GM21825 (cell line): ENCODE measurements at regions not wholly inside any gene's neighbourhood (a gene's known extent, or its start where the extent isn't known, plus 50 kb on each side); places are given as distances from the start of the nearest gene placed in this dataset.
"Not testable (repeated sequence)": the region's sequence is repeated elsewhere in the genome, so short reads cannot be mapped to it uniquely, and the experiment has no call there.

Source experiments
- ATAC-seq: cut with Tn5 transposase; IDR thresholded peaks from one replicate; pipeline ENCODE4 v1.9.1; 2021; ENCODE audit warnings: mild to moderate bottlenecking, moderate library complexity; ENCODE audit not compliant: unreplicated experiment

DNA sequence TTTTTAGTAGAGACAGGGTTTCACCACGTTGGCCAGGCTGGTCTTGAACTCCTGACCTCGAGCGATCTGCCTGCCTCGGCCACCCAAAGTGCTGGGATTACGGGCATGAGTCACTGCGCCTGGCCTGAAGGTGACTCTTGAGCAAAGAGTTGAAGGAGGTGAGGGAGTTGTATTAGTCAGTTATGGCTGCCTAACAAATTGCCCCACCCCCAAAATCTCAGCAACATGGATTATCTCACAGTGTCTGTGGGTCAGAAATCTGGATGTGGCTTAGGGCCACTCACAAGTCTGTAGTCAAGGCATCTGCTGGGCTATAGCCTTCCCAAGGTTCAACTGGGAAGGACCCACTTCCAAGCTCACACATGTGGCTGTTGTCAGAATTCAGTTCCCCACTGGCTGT, 52.8 kb upstream of the ADGRE5 start:
- ATAC-seq, result no peak

DNA sequence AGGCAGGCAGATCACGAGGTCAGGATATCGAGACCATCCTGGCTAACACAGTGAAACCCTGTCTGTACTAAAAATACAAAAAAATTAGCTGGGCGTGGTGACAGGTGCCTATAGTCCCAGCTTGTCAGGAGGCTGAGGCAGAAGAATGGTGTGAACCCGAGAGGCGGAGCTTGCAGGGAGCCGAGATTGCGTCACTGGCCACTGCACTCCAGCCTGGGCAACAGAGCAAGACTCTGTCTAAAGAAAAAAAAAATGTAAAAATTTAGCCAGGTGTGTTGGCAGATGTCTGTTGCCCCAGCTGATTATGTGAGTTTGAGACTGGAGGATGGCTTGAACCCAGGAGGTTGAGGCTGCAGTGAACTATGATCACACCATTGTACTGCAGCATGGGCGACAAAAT, 54.2 kb upstream of the ADGRE5 start:
- not testable (repeated sequence) for ATAC-seq

DNA sequence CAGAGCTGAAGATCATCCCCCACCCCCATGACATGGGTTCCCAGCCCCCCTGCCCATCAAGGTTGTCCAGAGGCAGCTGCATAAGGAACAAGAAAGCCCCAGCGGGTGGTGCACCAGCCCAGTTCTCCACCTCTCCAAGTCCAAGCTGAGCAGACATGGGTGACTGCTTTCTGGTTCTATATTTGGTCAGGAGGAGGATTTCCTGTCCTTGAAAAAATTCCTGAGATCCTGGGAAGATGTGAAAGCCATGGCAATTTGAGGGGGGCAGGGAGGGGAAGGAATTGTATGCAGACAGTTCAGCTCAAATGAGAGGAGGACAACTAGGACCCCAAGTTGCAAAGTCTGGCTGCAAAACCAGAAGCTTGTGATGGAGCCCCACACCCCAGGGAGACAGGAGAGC, 55.4 kb upstream of the ADGRE5 start:
- ATAC-seq, result no peak

DNA sequence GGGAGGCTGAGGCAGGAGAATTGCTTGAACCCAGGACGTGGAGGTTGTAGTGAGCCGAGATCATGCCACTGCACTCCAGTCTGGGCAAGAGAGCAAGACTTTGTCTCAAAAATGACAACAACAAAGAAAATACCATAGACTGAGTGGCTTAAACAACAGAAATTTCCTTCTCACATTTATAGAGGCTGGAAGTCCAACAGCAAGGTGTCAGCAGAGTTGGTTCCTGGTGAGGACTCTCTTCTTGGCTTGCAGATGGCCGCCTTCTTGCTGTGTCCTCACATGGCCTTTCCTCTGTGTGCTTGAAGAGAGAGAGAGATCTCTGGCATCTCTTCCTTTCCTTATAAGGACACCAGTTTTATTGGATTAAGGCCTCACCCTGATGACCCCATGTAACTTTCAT, 56.1 kb upstream of the ADGRE5 start:
- ATAC-seq, result no peak

DNA sequence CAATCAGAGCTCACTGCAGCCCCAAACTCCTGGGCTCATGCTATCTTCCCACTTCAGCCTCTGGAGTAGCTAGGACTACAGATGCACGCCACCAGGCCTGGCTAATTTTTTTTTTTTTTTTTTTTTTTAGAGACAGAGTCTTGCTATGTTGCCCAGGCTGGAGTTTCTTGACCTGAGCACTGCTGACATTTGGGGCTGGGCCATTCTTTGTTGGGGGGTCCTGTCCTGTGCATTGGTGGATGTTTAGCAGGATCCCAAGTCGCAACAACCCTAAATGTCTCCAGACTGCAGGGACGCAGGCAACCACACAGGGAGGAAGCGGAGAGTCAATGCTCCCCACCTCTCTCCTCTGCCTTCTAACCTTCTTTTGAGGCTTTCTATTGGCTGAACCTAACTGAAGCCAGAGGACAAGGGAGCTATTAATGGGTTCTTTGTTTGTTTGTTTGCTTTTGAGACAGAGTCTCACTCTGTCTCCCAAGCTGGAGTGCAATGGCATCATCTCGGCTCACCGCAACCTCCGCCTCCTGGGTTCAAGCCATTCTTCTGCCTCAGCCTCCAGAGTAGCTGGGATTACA, 58.3 kb upstream of the ADGRE5 start:
- ATAC-seq, result no peak

DNA sequence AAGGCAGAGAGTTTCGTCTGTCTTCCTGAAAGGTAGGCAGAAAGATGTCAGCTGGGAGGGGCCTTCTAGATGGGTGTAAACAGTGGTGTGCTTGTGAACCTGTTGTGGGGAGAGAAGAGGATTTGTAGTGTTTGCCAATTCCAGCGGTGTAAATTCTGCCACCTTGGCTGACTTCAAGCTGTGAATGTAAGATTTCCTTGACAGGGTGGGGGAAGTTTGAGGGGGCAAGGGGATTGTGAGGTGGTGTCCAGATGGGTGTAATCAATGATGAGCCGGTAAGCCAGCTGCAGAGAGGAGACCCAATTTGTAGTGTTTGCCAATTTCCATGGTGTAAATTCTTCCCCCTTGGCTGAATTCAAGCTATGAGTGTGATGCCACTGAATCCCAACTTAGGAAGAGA, 61.0 kb upstream of the ADGRE5 start:
- no peak for ATAC-seq

DNA sequence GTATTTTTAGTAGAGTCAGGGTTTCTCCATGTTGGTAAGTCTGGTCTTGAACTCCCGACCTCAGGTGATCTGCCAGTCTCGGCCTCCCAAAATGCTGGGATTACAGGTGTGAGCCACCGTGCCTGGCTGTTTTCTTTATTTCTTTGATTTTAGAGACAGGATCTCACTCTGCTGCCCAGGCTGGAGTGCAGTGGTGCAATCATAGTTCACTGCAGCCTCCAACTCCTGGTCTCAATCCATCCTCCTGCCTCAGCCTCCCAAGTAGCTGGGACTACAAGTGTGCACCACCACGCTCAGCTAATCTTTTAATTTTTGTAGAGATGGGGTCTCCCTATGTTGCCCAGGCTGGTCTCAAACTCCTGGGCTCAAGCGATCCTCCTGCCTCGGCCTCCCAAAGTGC, 61.5 kb upstream of the ADGRE5 start:
- ATAC-seq, result not testable (repeated sequence)

- ATAC-seq, result no peak
Observed at GRCh38 chr19:14318873-14319272, 62.4 kb upstream of the ADGRE5 start.

GRCh38 chr19:14317157-14317556, 64.1 kb upstream of the ADGRE5 start:
- ATAC-seq, result no peak

DNA sequence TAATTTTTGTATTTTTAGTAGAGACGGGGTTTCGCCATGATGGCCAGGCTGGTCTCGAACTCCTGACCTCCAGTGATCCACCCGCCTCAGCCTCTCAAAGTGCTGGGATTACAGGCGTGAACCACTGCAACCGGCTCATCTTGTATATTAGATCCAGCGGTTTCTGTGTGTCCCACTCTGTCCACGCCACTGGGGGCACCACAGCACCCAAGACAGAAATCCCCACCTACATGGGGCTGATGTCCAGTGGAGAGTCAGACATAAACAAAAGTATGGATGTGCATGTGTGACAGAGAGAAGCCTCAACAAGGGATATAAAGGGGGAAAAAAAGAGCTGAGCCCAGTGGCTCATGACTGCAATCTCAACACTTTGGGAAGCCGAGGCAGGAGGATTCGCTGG, 65.8 kb upstream of the ADGRE5 start:
- ATAC-seq, result no peak

DNA sequence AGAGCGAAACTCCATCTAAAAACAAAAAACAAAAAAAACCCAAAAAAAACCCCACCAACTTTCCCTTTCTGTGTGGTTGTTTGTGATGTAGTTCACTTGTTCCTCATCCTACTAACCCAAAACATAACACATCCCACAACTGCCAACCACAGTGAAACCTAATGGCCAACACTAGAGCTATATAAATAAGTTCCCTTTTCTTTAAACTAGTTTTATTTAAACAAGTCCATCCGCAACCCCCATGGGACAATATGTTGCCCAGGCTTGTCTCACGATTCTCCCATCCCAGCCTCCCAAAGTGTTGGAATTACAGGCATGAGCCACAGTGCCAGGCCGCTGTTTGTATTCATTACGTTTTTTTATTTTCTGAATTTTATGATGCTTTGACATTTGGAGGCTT, 71.2 kb upstream of the ADGRE5 start:
- no peak for ATAC-seq

- no peak for ATAC-seq
Observed at GRCh38 chr19:14305706-14306105, 75.5 kb upstream of the ADGRE5 start.

DNA sequence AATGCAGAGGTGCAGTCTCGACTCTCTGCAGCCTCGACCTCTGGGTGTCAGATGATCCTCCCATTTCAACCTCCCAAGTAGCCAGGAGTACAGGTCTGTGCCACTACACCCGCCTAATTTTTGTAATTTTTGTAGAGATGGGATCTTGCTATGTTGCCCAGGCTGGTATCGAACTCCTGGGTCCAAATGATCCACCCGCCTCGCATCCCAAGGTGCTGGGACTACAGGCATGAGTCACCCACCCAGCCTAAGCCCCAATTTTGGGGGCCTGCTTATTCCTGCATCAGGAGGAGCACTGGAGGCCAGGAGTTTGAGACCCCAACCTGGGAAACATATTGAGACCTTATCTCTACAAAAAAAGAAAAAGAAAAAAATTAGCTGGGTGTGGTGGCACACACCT, 80.1 kb upstream of the ADGRE5 start:
- no peak for ATAC-seq

DNA sequence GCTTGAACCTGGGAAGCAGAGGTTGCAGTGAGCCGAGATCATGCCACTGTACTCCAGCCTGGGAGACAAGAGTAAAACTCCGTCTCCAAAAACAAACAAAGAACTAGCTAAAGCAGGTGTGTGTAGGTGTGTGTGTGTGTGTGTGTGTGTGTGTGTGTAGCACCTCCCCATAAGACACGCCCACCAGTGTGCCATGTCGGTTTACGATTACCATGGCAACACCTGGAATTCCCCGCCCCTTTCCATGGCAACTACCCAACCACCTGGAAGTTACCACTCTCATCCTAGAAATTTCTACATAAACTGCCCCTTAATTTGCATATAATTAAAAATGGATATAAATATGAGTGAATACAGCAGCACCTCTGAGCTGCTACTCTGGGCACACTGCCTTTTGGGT, 80.9 kb upstream of the ADGRE5 start:
- no peak for ATAC-seq

- ATAC-seq, result not testable (repeated sequence)
Observed at GRCh38 chr19:14299224-14299827, 81.9 kb upstream of the ADGRE5 start.

- not testable (repeated sequence) for ATAC-seq
Observed at GRCh38 chr19:14297883-14298576, 83.2 kb upstream of the ADGRE5 start.

- not testable (repeated sequence) for ATAC-seq
Observed at GRCh38 chr19:14294974-14295373, 86.3 kb upstream of the ADGRE5 start.

- ATAC-seq, result not testable (repeated sequence)
Observed at GRCh38 chr19:14293816-14294170, 87.5 kb upstream of the ADGRE5 start.

GRCh38 chr19:14293101-14293815, 87.3 kb upstream of the ADGRL1 start:
- ATAC-seq, result not testable (repeated sequence)

DNA sequence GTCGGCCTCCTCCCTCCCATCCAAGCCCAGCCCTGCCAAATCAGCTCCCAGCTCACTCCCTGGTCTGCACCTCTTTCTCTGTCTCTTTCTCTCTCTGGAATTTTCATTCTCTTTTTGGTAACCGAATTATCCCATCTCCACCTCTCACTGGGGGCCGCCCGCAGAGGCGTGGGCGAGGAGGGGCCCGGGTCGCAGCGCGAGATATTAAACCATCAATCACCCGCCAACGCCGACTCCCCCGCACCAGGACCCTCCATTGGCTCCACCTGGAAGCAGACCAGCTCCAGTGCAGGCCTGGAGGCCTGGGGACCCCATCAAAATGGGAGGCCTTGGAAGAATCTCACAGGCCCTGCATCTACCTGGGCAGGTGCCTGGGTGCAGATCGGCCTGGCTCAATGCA, 83.8 kb upstream of the ADGRL1 start:
- ATAC-seq, result not testable (repeated sequence)

DNA sequence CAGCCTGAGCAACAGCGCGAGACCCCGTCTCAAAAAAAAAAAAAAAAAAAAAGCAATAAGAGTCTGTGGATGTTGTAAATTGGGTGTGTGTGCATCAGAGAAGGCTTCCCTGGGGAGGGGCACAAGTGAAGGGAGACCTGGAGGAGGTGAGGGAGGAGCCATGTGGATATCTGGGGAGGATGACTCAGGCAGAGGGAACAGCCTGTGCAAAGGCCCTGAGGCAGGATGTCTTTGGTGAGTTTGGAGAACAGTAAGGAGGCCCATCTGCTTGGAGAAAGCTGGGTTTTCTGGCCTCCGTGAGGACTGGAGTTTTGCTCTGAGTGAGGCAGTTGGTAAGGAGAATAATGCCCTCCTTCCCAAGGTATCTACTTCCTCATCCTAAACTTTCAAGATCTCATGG, 81.9 kb upstream of the ADGRL1 start:
- not testable (repeated sequence) for ATAC-seq

DNA sequence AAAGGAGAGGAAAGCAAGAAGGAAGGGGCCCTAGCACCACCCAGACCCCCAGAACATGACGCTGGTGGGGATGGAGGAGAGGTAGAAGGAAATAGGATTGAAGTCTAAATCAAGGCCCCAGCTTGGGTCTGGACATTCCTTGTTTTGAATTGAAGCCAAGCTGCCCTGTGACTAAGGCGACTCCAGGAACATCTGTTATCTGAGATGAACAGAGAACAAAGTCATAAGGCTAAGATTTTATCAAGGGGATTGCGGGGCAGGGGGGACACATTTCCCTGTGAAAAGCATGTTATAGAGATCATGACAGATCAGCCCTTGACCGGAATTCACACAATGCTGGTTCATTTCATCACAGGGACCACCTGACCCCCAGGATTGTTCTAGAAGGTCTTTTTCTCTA, 80.6 kb upstream of the ADGRL1 start:
- ATAC-seq, result not testable (repeated sequence)
